Esophagus muscularis mucosa (tissue), 4 donors: ENCODE measurements at regions not wholly inside any gene's neighbourhood (a gene's known extent, or its start where the extent isn't known, plus 50 kb on each side); places are given as distances from the start of the nearest gene placed in this dataset.

Source experiments
- DNase-seq: peaks from one replicate; pipeline ENCODE4 v3.0.0-alpha.2; 2017; ENCODE audit errors: extremely low spot score
- H3K27ac ChIP-seq, 4 donors: fragments of 200-600 bp; sonication (generic); replicated peaks in 1 of 4; 1 replicate in 3 of 4; 2 replicates in 1 of 4; pipeline ENCODE4 v1.5.1; 2016 to 2019; ENCODE audit warnings: mild to moderate bottlenecking in 1 of 4
- H3K27me3 ChIP-seq, 4 donors: fragments of 200-600 bp; sonication (generic); one replicate each; pipeline versions ENCODE4 v1.5.1 to v1.6.0; 2016 to 2019
- H3K36me3 ChIP-seq, 4 donors: fragments of 200-600 bp; sonication (generic); one replicate each; pipeline ENCODE4 v1.5.1; 2016 to 2019
- H3K4me1 ChIP-seq, 4 donors: fragments of 200-600 bp; sonication (generic); one replicate each; pipeline ENCODE4 v1.5.1; 2016 to 2019
- H3K4me3 ChIP-seq, 4 donors: fragments of 200-600 bp; sonication (generic); 1 replicate in 2 of 4; 2 replicates in 2 of 4; pipeline ENCODE4 v1.5.1; 2016 to 2019; ENCODE audit warnings: mild to moderate bottlenecking in 4 of 4, moderate library complexity in 1 of 4
- H3K9me3 ChIP-seq, 4 donors: fragments of 200-600 bp; sonication (generic); 1 replicate in 3 of 4; 2 replicates in 1 of 4; pipeline ENCODE4 v1.5.1; 2016 to 2019
- EP300 ChIP-seq: sonication (generic); formaldehyde crosslinking; IDR thresholded peaks from one replicate; pipeline ENCODE4 v1.6.1; 2017; ENCODE audit warnings: antibody characterized with exemption
- POLR2A ChIP-seq: fragments of 450-650 bp; IDR thresholded peaks from one replicate; pipeline ENCODE4 v1.6.1; 2017; ENCODE audit warnings: antibody characterized with exemption, moderate library complexity, mild to moderate bottlenecking, low read depth
- POLR2AphosphoS5 ChIP-seq, 2 donors: sonication (generic); formaldehyde crosslinking; IDR thresholded peaks; one replicate each; pipeline ENCODE4 v1.6.1; 2017; ENCODE audit warnings: antibody characterized with exemption in 2 of 2
- WGBS: methylation state at CpG from one replicate; pipeline ENCODE4 v1.1.5; 2018; 5-methylcytosine and 5-hydroxymethylcytosine counted together
- intact Hi-C: fragments of 100-400 bp; cut with DNase I; formaldehyde crosslinking; loops from one replicate; pipeline ENCODE4 v1.15.1; 2023
- TF ChIP-seq, protein P1 (sequence below), 3 experiments: fragments of 200-600 bp in 2 of 3; fragments of 450-650 bp in 1 of 3; sonication (generic) in 2 of 3; IDR thresholded peaks; one replicate each; pipeline ENCODE4 v1.5.1; 2017 to 2019; ENCODE audit warnings: antibody characterized with exemption in 3 of 3, mild to moderate bottlenecking in 2 of 3, moderate library complexity in 1 of 3

DNA sequence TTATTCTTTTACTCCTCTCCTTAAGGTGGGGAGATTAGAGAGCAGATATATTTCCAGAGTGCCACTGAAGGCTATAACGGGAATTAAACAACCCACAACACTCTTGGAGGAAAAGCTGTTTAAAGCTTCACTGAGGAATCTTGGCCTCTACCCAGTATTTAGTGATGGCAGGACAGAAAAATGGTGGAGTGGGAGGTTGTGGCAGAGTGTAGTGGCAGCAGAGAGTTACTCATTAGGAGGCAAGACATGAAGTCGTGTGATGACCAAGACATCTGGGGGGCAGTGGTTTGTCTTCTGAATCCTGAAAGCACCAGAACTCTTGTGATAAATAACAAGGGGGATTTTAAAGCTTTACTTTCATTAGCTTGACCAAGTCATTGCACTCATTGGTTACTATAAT lies 563.5 kb upstream of the SLITRK5 start:
- intact Hi-C loops, result no loop called here
- TF ChIP-seq POLR2A (no peak), EP300 (no peak), POLR2AphosphoS5 (IDR thresholded peaks at IDR 0.05) (no peak)
- TF ChIP-seq, protein P1, sequence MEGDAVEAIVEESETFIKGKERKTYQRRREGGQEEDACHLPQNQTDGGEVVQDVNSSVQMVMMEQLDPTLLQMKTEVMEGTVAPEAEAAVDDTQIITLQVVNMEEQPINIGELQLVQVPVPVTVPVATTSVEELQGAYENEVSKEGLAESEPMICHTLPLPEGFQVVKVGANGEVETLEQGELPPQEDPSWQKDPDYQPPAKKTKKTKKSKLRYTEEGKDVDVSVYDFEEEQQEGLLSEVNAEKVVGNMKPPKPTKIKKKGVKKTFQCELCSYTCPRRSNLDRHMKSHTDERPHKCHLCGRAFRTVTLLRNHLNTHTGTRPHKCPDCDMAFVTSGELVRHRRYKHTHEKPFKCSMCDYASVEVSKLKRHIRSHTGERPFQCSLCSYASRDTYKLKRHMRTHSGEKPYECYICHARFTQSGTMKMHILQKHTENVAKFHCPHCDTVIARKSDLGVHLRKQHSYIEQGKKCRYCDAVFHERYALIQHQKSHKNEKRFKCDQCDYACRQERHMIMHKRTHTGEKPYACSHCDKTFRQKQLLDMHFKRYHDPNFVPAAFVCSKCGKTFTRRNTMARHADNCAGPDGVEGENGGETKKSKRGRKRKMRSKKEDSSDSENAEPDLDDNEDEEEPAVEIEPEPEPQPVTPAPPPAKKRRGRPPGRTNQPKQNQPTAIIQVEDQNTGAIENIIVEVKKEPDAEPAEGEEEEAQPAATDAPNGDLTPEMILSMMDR (IDR thresholded peaks at IDR 0.05), result no peak
- DNase-seq, result no peak
- Histone ChIP-seq H3K9me3 (no peaks in the 10 kb centered on the region), H3K4me1 (no peaks in the 10 kb centered on the region), H3K4me3 (no peak overlapping the region), H3K27ac (no peak overlapping the region), H3K27me3 (no peaks in the 10 kb centered on the region), H3K36me3 (no peaks in the 10 kb centered on the region)
- WGBS, result 65% methylated on average over 2 of the region's 2 CpGs

- Histone ChIP-seq H3K36me3 (no peaks in the 10 kb centered on the region), H3K27me3 (no peaks in the 10 kb centered on the region), H3K4me1 (no peaks in the 10 kb centered on the region), H3K27ac (no peak overlapping the region), H3K4me3 (no peak overlapping the region), H3K9me3 (no peaks in the 10 kb centered on the region)
- TF ChIP-seq EP300 (no peak), POLR2A (no peak), POLR2AphosphoS5 (IDR thresholded peaks at IDR 0.05) (no peak)
- TF ChIP-seq, protein P1 (IDR thresholded peaks at IDR 0.05), result no peak
- DNase-seq, result no peak
- intact Hi-C loops, result no loop called here
- WGBS, result 36% methylated on average over 2 of the region's 2 CpGs
These were observed 550.7 kb upstream of the SLITRK5 start for GRCh38 chr13:87120476-87120875.

DNA sequence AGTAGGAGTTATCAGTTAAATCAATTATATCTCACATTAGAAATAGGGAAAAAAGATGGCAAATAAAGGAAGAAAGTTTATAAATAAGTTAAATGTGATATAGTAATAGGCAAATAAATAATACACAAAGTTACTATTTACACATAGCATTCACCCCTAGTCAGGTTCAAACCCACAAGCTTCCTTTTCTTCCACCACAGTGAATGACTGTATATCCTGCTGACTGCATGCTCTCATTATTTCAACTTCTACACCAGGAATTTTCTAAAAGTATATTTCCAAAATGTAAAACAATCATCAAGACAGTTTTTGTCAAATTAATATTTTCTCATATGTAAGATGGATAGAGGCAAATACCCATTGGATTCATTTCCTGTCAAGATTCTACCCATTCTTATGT lies 548.6 kb upstream of the SLITRK5 start:
- no peak for DNase-seq
- H3K27ac ChIP-seq, result no peak overlapping the region
- no peak overlapping the region for H3K4me3 ChIP-seq
- H3K36me3 ChIP-seq, result no peaks in the 10 kb centered on the region
- H3K9me3 ChIP-seq, result no peaks in the 10 kb centered on the region
- no peak for TF ChIP-seq POLR2A
- TF ChIP-seq, protein P1 (IDR thresholded peaks at IDR 0.05), result no peak
- TF ChIP-seq POLR2AphosphoS5 (IDR thresholded peaks at IDR 0.05), result no peak
- no peak for TF ChIP-seq EP300
- intact Hi-C loops, result no loop called here
- H3K4me1 ChIP-seq, result no peaks in the 10 kb centered on the region
- no peaks in the 10 kb centered on the region for H3K27me3 ChIP-seq

GRCh38 chr13:87123987-87124784 lies 547.0 kb upstream of the SLITRK5 start:
- intact Hi-C loops, result no loop called here
- no peaks in the 10 kb centered on the region for H3K36me3 ChIP-seq
- H3K27ac ChIP-seq, result no peak overlapping the region
- WGBS, result 29% methylated on average over 10 of the region's 10 CpGs
- TF ChIP-seq, protein P1 (IDR thresholded peaks at IDR 0.05), result no peak
- no peak for DNase-seq
- no peaks in the 10 kb centered on the region for H3K4me1 ChIP-seq
- no peak overlapping the region for H3K4me3 ChIP-seq
- H3K27me3 ChIP-seq, result no peaks in the 10 kb centered on the region
- H3K9me3 ChIP-seq, result no peaks in the 10 kb centered on the region

- Histone ChIP-seq H3K27ac (no peak overlapping the region), H3K9me3 (no peaks in the 10 kb centered on the region), H3K4me3 (no peak overlapping the region), H3K36me3 (no peaks in the 10 kb centered on the region), H3K4me1 (no peaks in the 10 kb centered on the region), H3K27me3 (no peaks in the 10 kb centered on the region)
- intact Hi-C loops, result no loop called here
- DNase-seq, result no peak
- WGBS, result 87% methylated on average over 4 of the region's 4 CpGs
- TF ChIP-seq POLR2A, result no peak
- TF ChIP-seq EP300, result no peak
- no peak for TF ChIP-seq POLR2AphosphoS5 (IDR thresholded peaks at IDR 0.05)
- TF ChIP-seq, protein P1 (IDR thresholded peaks at IDR 0.05), result no peak
These were observed 546.4 kb upstream of the SLITRK5 start for GRCh38 chr13:87124785-87125074.
